NT2/D1 (cell line): ENCODE measurements at regions not wholly inside any gene's neighbourhood (a gene's known extent, or its start where the extent isn't known, plus 50 kb on each side); places are given as distances from the start of the nearest gene placed in this dataset.

Experiments
- SUZ12 ChIP-seq: IDR thresholded peaks from 2 replicates; pipeline ENCODE4 v1.6.1; 2011; ENCODE audit not compliant: insufficient read length, insufficient read depth; ENCODE audit errors: extremely low read depth
- YY1 ChIP-seq: IDR thresholded peaks from 2 replicates; pipeline ENCODE4 v1.6.1; 2011; ENCODE audit not compliant: insufficient read length, insufficient read depth
- ZNF274 ChIP-seq: IDR thresholded peaks from 2 replicates; pipeline ENCODE4 v1.6.1; 2011; ENCODE audit warnings: mild to moderate bottlenecking, low read depth, low read length

DNA sequence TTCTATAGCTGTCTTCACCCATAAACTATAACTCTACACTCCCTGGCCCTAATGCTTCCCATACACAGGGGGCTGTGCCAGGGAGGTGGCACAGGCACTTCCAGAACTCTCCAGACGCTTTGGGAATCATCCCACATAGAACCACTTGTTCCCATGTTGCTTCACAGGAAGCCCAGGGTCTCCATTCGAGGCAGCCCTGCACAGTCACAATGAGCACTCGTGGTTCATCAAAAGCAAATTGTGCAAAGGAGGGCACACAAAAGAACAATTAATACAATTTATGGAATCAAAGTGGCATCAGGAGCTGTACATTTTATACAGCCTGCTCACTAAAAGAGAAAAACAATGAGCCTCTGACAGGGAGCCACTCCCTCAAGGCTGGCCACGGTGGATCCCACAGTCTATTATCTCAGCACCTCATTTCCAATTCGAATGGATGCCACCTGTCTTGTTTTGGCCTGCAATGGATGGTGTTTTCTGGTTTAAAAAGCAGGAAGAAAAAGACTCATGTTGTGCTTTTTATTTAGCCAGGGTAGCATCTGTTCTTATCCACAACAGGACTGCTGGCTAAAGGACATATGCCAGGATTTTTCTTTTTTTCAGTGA, 354.8 kb downstream of the ENC1 start:
- TF ChIP-seq YY1 = no peak
- TF ChIP-seq ZNF274 = no peak
- TF ChIP-seq SUZ12 = no peak
